T-helper 2 cell treated with Interferon-gamma antibody and Interleukin-4, amounts not matched to agents 5 μg/mL and 100 μg/mL, for 36 hours (primary cell): ENCODE measurements at regions not wholly inside any gene's neighbourhood (a gene's known extent, or its start where the extent isn't known, plus 50 kb on each side); places are given as distances from the start of the nearest gene placed in this dataset.
"Not testable (repeated sequence)": the region's sequence is repeated elsewhere in the genome, so short reads cannot be mapped to it uniquely, and the experiment has no call there.

ENCODE experiments used
- DNase-seq: peaks from one replicate; pipeline ENCODE4 v3.0.0; 2021; ENCODE audit warnings: low spot score
- H3K27ac Mint-ChIP-seq: one replicate; pipeline ENCODE4 v1.8.0; 2021; ENCODE audit warnings: mild to moderate bottlenecking, mixed read lengths
- H3K27me3 Mint-ChIP-seq: one replicate; pipeline ENCODE4 v1.8.0; 2021; ENCODE audit warnings: low read depth, mixed read lengths
- H3K36me3 Mint-ChIP-seq: one replicate; pipeline ENCODE4 v1.8.0; 2021; ENCODE audit warnings: low read depth, mixed read lengths
- H3K4me1 Mint-ChIP-seq: one replicate; pipeline ENCODE4 v1.8.0; 2021; ENCODE audit warnings: low read depth, mixed read lengths
- H3K4me3 Mint-ChIP-seq: one replicate; pipeline ENCODE4 v1.8.0; 2022; ENCODE audit warnings: mild to moderate bottlenecking, moderate library complexity, mixed read lengths
- H3K9me3 Mint-ChIP-seq: one replicate; pipeline ENCODE4 v1.8.0; 2021; ENCODE audit warnings: mixed read lengths

GRCh38 chrX:40244980-40245379, 147.2 kb upstream of the BCOR start:
- H3K9me3 Mint-ChIP-seq, result no peaks in the 10 kb centered on the region
- no peaks in the 10 kb centered on the region for H3K36me3 Mint-ChIP-seq
- no peak overlapping the region for H3K4me3 Mint-ChIP-seq
- DNase-seq, result no peak
- H3K27ac Mint-ChIP-seq, result no peak overlapping the region
- H3K27me3 Mint-ChIP-seq, result peaks cover 2% of the 10 kb centered on the region
- H3K4me1 Mint-ChIP-seq, result peaks cover 16% of the 10 kb centered on the region

GRCh38 chrX:40243755-40244515, 146.2 kb upstream of the BCOR start:
- Mint-ChIP-seq H3K27ac (no peak overlapping the region), H3K4me3 (no peak overlapping the region), H3K27me3 (peaks cover 2% of the 10 kb centered on the region), H3K36me3 (no peaks in the 10 kb centered on the region), H3K4me1 (peaks cover 16% of the 10 kb centered on the region), H3K9me3 (no peaks in the 10 kb centered on the region)
- DNase-seq, result no peak

GRCh38 chrX:40240844-40241243, 143.1 kb upstream of the BCOR start:
- H3K4me1 Mint-ChIP-seq, result peaks cover 14% of the 10 kb centered on the region
- no peaks in the 10 kb centered on the region for H3K27me3 Mint-ChIP-seq
- H3K4me3 Mint-ChIP-seq, result no peak overlapping the region
- no peak for DNase-seq
- no peak overlapping the region for H3K27ac Mint-ChIP-seq
- no peaks in the 10 kb centered on the region for H3K9me3 Mint-ChIP-seq
- no peaks in the 10 kb centered on the region for H3K36me3 Mint-ChIP-seq

GRCh38 chrX:40237731-40238178, 140.0 kb upstream of the BCOR start:
- no peak overlapping the region for H3K4me3 Mint-ChIP-seq
- H3K27ac Mint-ChIP-seq, result no peak overlapping the region
- DNase-seq, result no peak
- no peaks in the 10 kb centered on the region for H3K9me3 Mint-ChIP-seq
- no peaks in the 10 kb centered on the region for H3K27me3 Mint-ChIP-seq
- H3K36me3 Mint-ChIP-seq, result no peaks in the 10 kb centered on the region
- peaks cover 4% of the 10 kb centered on the region for H3K4me1 Mint-ChIP-seq

GRCh38 chrX:40230646-40231045, 132.9 kb upstream of the BCOR start:
- no peak overlapping the region for H3K4me3 Mint-ChIP-seq
- no peaks in the 10 kb centered on the region for H3K4me1 Mint-ChIP-seq
- no peaks in the 10 kb centered on the region for H3K36me3 Mint-ChIP-seq
- H3K27ac Mint-ChIP-seq, result no peak overlapping the region
- no peak for DNase-seq
- no peaks in the 10 kb centered on the region for H3K9me3 Mint-ChIP-seq
- no peaks in the 10 kb centered on the region for H3K27me3 Mint-ChIP-seq

GRCh38 chrX:40227125-40227524, 129.4 kb upstream of the BCOR start:
- H3K27ac Mint-ChIP-seq, result no peak overlapping the region

GRCh38 chrX:40224658-40225057, 126.9 kb upstream of the BCOR start:
- Mint-ChIP-seq H3K27me3 (no peaks in the 10 kb centered on the region), H3K27ac (no peak overlapping the region), H3K4me1 (no peaks in the 10 kb centered on the region), H3K9me3 (no peaks in the 10 kb centered on the region), H3K4me3 (no peak overlapping the region), H3K36me3 (no peaks in the 10 kb centered on the region)
- no peak for DNase-seq

More at GRCh38 chrX:40227125-40227524, 129.4 kb upstream of the BCOR start:
- no peaks in the 10 kb centered on the region for H3K9me3 Mint-ChIP-seq
- H3K36me3 Mint-ChIP-seq, result no peaks in the 10 kb centered on the region
- no peaks in the 10 kb centered on the region for H3K27me3 Mint-ChIP-seq
- DNase-seq, result no peak
- no peak overlapping the region for H3K4me3 Mint-ChIP-seq
- no peaks in the 10 kb centered on the region for H3K4me1 Mint-ChIP-seq

GRCh38 chrX:40222612-40223011, 124.9 kb upstream of the BCOR start:
- not testable (repeated sequence) for H3K9me3 Mint-ChIP-seq, H3K4me3 Mint-ChIP-seq, DNase-seq, H3K27ac Mint-ChIP-seq, H3K4me1 Mint-ChIP-seq, H3K27me3 Mint-ChIP-seq, H3K36me3 Mint-ChIP-seq

GRCh38 chrX:40213092-40213491, 115.3 kb upstream of the BCOR start:
- DNase-seq, result no peak
- H3K27me3 Mint-ChIP-seq, result no peaks in the 10 kb centered on the region
- H3K36me3 Mint-ChIP-seq, result no peaks in the 10 kb centered on the region
- no peaks in the 10 kb centered on the region for H3K9me3 Mint-ChIP-seq
- H3K27ac Mint-ChIP-seq, result no peak overlapping the region
- no peak overlapping the region for H3K4me3 Mint-ChIP-seq
- H3K4me1 Mint-ChIP-seq, result peaks cover 1% of the 10 kb centered on the region

GRCh38 chrX:40209951-40210617, 112.3 kb upstream of the BCOR start:
- no peaks in the 10 kb centered on the region for H3K9me3 Mint-ChIP-seq
- no peak for DNase-seq
- no peaks in the 10 kb centered on the region for H3K36me3 Mint-ChIP-seq
- H3K4me3 Mint-ChIP-seq, result no peak overlapping the region
- H3K27me3 Mint-ChIP-seq, result no peaks in the 10 kb centered on the region
- no peak overlapping the region for H3K27ac Mint-ChIP-seq
- H3K4me1 Mint-ChIP-seq, result peaks cover 8% of the 10 kb centered on the region

- Mint-ChIP-seq H3K36me3 (no peaks in the 10 kb centered on the region), H3K9me3 (no peaks in the 10 kb centered on the region), H3K27ac (no peak overlapping the region), H3K4me1 (peaks cover 12% of the 10 kb centered on the region), H3K4me3 (no peak overlapping the region), H3K27me3 (no peaks in the 10 kb centered on the region)
- DNase-seq, result peak; percentile 38
Measured at GRCh38 chrX:40207626-40208025, 109.9 kb upstream of the BCOR start.

GRCh38 chrX:40205471-40205870, 107.7 kb upstream of the BCOR start:
- H3K4me3 Mint-ChIP-seq, result no peak overlapping the region
- H3K27me3 Mint-ChIP-seq, result no peaks in the 10 kb centered on the region
- H3K9me3 Mint-ChIP-seq, result no peaks in the 10 kb centered on the region
- no peak overlapping the region for H3K27ac Mint-ChIP-seq
- H3K4me1 Mint-ChIP-seq, result peaks cover 21% of the 10 kb centered on the region
- H3K36me3 Mint-ChIP-seq, result no peaks in the 10 kb centered on the region
- no peak for DNase-seq

- DNase-seq, result peak; percentile 10
- no peaks in the 10 kb centered on the region for H3K9me3 Mint-ChIP-seq
- H3K27ac Mint-ChIP-seq, result peak overlapping the region; percentile 90
- H3K4me1 Mint-ChIP-seq, result peaks cover 17% of the 10 kb centered on the region
- no peaks in the 10 kb centered on the region for H3K27me3 Mint-ChIP-seq
- H3K36me3 Mint-ChIP-seq, result no peaks in the 10 kb centered on the region
- H3K4me3 Mint-ChIP-seq, result peak overlapping the region; percentile 57
Measured at GRCh38 chrX:40202456-40202855, 104.7 kb upstream of the BCOR start.

- Mint-ChIP-seq H3K4me3 (peak overlapping the region; percentile 62), H3K27me3 (no peaks in the 10 kb centered on the region), H3K4me1 (peaks cover 16% of the 10 kb centered on the region), H3K9me3 (no peaks in the 10 kb centered on the region), H3K36me3 (no peaks in the 10 kb centered on the region), H3K27ac (peak overlapping the region; percentile 93)
- peak; percentile 49 for DNase-seq
Measured at GRCh38 chrX:40201329-40201885, 103.6 kb upstream of the BCOR start.
